Activated T-cell treated with anti-CD3 and anti-CD28 coated beads, Interleukin-2, amount 50 U/mL, for 1 hour (primary cell): ENCODE measurements at regions not wholly inside any gene's neighbourhood (a gene's known extent, or its start where the extent isn't known, plus 50 kb on each side); places are given as distances from the start of the nearest gene placed in this dataset.
"Not testable (repeated sequence)": the region's sequence is repeated elsewhere in the genome, so short reads cannot be mapped to it uniquely, and the experiment has no call there.

Experiments used
- DNase-seq: peaks from one replicate; pipeline ENCODE4 v3.0.0-alpha.2; 2020

GRCh38 chr2:241959751-241960269, 90.3 kb downstream of the RTP5 start:
- DNase-seq: no peak

DNA sequence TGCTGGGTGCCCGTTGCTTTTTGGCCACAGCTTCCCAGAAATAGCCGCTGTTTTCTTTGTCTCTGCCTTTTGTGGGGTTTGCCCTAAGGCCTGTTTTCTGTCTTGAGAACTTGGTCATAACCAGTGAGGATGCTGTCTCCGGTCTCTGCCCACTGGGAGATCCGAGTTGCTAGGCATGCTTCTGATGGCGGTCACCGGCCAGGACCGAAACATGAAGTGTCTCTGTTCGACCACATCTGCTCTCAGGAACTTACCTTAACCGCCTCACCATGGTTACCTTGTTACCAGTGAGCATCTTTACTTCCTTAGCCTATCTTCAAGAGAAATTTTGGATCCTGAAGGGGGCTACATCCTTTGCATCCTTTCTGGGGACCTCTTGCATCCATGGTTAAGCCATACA, 91.9 kb downstream of the RTP5 start:
- DNase-seq: no peak

GRCh38 chr2:241964133-241964532, 94.6 kb downstream of the RTP5 start:
- DNase-seq: no peak

- DNase-seq: peak; percentile 56
Observed at GRCh38 chr2:241965931-241966412, 96.4 kb downstream of the RTP5 start.

DNA sequence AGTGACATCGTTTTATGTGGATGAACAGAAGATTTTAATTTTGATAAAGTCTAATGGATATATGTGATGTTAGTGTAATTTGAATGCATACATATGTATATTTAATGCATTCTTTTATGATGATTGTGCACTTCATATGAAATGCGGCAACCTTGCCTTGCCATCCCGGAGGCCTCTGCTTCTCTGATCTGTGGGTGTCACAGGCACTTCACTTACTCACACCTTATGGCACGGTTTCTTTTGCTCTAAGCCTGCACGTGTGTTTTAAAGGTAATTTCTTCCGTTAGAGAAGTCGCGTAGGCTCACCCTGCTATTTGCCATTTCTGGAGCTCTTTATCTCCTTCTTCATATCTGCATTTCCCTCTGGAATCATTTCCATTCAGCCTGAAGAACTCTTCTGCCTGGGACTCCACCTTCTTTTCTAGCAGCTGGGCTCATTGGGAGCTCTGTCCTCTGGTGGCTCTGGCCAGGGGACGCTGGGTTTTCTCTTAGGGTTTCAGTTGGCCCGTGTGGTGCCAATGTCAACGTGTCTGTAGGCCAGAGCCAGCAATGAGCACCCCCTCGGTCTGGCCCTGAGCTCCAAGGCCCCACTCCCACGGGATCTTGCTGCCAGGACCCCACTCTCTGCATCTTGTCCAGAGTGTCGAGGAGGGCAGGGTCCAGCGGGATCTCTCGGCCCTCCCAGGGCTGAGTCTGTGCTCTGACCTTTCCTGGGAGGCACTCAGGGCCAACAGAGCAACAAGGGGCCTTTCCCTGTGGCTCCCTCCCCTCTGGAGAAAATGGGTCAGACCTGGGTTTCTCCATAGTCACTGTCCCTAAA, 97.3 kb downstream of the RTP5 start:
- no peak for DNase-seq

DNA sequence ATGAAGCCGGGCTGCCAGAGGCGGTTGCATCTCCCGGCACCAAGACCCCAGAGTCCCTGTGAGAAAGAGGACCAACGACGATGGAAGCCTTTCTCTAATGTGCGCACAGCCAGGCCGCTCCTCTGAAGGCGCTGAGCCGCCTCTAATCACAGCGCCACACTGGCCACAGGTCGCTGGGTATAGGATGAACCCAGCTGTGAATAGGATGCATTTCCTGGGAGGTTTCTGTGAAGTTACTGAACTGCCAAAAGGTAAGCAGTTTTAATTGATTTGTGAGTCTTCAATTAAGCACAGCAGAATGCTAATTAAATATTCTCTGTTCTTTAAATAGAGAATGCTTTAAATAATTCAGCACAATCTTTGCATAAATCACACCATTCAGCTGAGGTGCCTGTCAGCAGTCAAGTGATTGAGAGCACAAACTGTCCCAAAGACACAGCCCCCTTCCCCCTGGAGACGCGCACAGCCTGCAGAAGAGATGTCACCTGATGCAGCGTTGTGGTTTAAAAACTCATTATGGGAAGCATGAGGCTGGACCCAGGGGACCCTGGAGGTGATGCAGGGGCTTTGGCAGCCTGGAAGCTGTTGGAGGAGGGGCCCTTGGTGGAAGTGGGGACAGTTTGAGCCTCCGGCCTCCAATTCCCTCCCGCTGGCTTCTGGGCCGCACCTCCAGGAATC, 98.1 kb downstream of the RTP5 start:
- no peak for DNase-seq

- DNase-seq: no peak
Observed at GRCh38 chr2:241968417-241968816, 98.9 kb downstream of the RTP5 start.

DNA sequence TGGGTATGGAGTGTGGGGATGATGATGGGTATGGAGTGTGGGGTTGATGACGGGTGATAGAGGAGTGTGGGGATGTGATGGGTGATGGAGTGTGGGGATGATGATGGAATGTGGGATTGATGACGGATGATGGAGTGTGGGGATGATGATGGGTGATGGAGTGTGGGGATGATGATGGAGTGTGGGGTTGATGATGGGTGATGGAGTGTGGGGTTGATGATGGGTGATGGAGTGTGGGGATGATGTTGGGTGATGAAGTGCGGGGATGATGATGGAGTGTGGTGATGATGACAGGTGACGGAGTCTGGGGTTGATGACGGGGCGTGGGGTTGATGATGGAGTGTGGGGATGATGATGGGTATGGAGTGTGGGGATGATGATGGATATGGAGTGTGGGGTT, 99.7 kb downstream of the RTP5 start:
- DNase-seq: not testable (repeated sequence)

GRCh38 chr2:241970716-241971115, 101.2 kb downstream of the RTP5 start:
- DNase-seq: no peak

GRCh38 chr2:241974096-241974495, 104.6 kb downstream of the RTP5 start:
- DNase-seq: no peak

DNA sequence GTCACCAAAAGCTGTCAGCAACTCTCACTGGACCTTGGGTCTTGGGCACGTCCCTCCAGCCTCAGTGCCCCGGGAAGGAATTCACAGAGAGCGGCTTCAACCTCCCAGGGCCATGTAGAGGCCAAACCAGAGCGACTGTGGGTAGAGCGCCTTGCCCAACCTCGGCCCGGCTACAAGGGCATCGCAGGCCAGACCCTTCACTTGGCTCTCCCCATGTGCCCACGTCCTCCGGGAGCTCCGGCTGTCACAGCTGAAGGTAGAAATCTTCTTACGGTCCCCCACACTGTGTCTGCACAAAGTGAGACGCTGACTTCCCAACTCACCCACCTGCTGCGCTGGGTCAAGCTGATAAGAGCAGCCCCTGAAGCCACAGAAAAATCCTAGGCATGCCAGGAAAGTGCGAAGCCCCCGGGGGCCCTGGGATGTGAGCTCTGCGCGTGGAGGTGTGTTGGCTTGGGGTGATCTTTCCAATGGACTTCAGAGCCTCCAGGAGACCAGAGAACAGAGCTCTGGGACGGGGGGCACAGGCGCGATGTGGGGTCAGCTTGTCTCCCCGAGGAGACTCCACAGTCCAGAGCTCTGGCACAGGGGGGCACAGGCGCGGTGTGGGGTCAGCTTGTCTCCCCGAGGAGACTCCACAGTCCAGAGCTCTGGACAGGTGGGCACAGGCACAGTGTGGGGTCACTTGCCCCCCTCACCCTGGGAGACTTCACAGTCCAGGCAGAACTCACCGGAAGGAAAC, 105.5 kb downstream of the RTP5 start:
- no peak for DNase-seq

GRCh38 chr2:241975593-241976284, 106.2 kb downstream of the RTP5 start:
- no peak for DNase-seq

GRCh38 chr2:241976296-241976695, 106.8 kb downstream of the RTP5 start:
- no peak for DNase-seq

DNA sequence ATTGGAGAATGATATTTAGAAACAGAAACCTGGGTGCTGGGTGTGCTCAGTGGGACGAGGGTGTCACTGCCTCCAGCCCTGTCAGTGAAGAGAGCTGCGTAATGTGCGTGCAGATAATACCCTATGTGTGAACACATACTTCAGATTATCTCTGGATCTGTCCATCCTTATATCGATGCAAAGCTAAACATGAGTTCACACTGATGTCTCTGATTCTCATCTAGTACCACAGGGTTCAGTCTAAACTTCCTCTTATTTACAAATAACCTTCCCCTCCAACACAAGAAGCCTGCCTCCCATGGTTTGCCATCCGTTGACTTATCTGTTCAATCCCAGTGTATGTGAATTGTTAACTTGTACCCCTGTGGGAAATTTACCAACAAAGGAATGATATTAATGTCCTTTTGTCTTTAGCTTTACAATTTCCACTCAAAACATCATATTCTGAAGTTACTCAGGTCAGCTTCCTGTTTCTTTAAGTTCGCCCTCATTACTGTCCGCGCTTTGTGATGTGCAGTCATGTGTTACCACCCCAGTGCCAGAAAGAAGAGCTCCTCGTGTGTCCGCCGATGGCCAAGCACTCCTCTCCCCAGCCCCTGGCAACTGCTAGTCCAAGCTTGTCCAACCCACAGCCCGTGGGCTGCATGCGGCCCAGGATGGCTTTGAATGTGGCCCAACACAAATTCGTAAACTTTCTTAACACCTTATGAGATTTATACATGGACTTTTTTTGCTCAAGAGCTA, 108.2 kb downstream of the RTP5 start:
- no peak for DNase-seq

- no peak for DNase-seq
Observed at GRCh38 chr2:241978670-241979069, 109.1 kb downstream of the RTP5 start.

DNA sequence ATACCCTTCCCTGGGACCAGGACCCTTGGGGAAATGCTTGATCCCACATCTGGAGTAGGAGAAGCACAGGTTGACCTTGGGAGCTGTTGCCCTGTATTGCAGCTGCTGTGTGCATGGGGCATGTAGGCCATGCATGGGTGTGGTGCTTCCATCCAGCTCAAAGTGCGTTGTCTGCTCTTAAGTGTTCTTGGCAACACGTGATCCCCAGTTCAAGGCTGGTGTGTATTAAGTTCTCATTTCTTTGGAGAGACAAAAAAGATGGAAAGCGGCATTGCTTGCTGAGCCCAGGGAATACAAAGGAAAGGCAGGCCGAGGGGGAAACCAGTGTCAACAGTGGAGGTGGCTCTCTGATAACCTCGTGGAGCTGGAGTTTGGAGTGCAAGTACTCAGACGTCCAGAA, 110.7 kb downstream of the RTP5 start:
- DNase-seq: no peak

GRCh38 chr2:241981076-241981700, 111.7 kb downstream of the RTP5 start:
- DNase-seq: no peak

DNA sequence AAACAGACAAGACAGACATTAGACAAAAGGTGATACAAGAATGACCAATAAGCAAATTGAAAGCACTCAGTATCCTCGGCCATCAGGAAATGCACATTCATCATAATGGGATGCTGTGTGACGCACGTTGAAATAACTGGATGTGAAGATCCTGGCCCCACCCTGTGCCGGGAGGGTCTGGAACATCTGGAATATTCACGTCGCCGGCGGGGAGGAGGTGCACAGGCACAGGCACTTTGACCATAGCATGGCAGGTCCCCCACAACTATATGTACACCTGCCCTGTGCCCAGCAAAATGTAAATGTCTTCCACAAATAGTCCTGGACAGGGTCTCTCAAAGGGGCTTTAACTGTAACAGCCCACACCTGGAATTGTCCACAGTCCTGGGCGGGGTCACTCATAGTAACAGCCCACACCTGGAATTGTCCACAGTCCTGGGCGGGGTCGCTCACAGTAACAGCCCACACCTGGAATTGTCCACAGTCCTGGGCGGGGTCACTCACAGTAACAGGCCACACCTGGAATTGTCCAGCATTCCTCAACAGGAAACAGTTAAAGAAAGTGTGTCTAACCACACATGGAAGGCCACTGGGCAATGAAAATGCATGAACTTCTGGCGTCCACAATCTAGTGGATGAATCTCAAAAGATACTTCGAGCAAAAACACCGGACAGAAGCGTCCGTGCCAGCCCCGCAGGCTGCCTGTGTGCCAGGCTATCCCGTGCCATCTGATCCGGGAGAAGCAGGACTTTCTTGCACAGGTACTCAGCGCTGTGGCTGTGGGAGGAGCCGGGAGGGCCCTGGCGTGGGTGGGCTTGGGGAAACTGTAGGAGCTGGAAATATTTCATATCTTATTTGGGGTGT, 113.4 kb downstream of the RTP5 start:
- DNase-seq: no peak

- DNase-seq: no peak
Observed at GRCh38 chr2:241983571-241984270, 114.2 kb downstream of the RTP5 start.

DNA sequence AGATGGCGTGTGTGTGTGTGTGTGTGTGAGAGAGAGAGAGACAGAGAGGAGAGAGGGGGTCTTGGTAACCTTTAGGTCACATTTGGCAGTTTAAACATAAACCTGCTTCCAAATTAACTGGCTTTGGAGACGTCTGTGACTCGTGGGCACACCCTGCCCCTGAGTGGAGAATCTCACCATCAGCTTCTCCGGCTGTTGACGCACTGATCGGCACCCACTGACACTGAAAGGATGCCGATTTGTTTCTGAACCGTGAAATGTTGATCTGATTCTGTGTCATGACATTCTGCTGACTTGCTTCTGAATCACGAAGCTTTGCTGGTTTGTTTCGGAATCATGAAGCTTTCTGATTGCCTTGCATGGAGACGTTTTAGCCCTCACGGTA, 114.7 kb downstream of the RTP5 start:
- DNase-seq: no peak
